ENCODE measurements at regions not wholly inside any gene's neighbourhood (a gene's known extent, or its start where the extent isn't known, plus 50 kb on each side); places are given as distances from the start of the nearest gene placed in this dataset.
"Not testable (repeated sequence)": the region's sequence is repeated elsewhere in the genome, so short reads cannot be mapped to it uniquely, and the experiment has no call there.

DNA sequence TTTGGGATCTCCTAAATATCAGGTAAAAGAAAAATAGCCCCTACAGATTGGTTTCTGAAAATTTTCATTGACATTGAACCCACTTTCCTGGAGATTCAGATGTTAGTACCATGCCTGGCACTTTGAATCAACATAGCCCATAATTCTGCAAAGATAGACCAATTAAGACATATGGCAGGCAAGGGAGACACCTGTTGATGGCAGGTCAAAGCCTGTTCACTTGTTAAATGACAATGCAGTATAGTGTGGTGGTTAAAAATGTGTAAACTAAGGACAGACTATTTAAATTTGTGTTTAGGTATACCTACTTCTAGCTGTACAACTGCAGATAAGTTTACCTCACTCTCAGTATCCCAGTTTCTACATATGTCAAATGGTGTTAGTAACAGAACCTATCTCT, 178.1 kb upstream of the MMADHC start:
- Histone ChIP-seq H3K4me3 (ENCODE audit: low read length) (no peak overlapping the region), H3K4me1 (ENCODE audit: low read length) (peaks cover 3% of the 10 kb centered on the region; the same call in 1 of the 2 replicates), H3K9ac (ENCODE audit: low read length) (no peak overlapping the region), H3K27ac (ENCODE audit: low read length) (no peak overlapping the region), H3K27me3 (ENCODE audit: low read depth, low read length) (no peaks in the 10 kb centered on the region), H3K9me3 (ENCODE audit: insufficient read depth, low read length) (no peaks in the 10 kb centered on the region), H2AFZ (ENCODE audit: low read depth, low read length) (no peak overlapping the region), H4K20me1 (ENCODE audit: insufficient read depth, low read length) (no peaks in the 10 kb centered on the region), H3K79me2 (ENCODE audit: low read length) (no peaks in the 10 kb centered on the region), H3K4me2 (ENCODE audit: low read length) (no peak overlapping the region), H3K36me3 (replicated peaks; ENCODE audit: low read depth, low read length) (no peaks in the 10 kb centered on the region)
- no peak for TF ChIP-seq EZH2phosphoT487 (IDR thresholded peaks at IDR 0.05; ENCODE audit: low read depth)
- TF ChIP-seq, protein P1, sequence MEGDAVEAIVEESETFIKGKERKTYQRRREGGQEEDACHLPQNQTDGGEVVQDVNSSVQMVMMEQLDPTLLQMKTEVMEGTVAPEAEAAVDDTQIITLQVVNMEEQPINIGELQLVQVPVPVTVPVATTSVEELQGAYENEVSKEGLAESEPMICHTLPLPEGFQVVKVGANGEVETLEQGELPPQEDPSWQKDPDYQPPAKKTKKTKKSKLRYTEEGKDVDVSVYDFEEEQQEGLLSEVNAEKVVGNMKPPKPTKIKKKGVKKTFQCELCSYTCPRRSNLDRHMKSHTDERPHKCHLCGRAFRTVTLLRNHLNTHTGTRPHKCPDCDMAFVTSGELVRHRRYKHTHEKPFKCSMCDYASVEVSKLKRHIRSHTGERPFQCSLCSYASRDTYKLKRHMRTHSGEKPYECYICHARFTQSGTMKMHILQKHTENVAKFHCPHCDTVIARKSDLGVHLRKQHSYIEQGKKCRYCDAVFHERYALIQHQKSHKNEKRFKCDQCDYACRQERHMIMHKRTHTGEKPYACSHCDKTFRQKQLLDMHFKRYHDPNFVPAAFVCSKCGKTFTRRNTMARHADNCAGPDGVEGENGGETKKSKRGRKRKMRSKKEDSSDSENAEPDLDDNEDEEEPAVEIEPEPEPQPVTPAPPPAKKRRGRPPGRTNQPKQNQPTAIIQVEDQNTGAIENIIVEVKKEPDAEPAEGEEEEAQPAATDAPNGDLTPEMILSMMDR (IDR thresholded peaks at IDR 0.05; ENCODE audit: low read depth, low read length): no peak

GRCh38 chr2:149765003-149765402, 177.4 kb upstream of the MMADHC start:
- no peaks in the 10 kb centered on the region for H3K9me3 ChIP-seq (ENCODE audit: insufficient read depth, low read length)
- H4K20me1 ChIP-seq (ENCODE audit: insufficient read depth, low read length): no peaks in the 10 kb centered on the region
- no peaks in the 10 kb centered on the region for H3K79me2 ChIP-seq (ENCODE audit: low read length)
- no peak overlapping the region for H3K4me2 ChIP-seq (ENCODE audit: low read length)
- H3K27ac ChIP-seq (ENCODE audit: low read length): no peak overlapping the region
- H3K36me3 ChIP-seq (replicated peaks; ENCODE audit: low read depth, low read length): no peaks in the 10 kb centered on the region
- no peak overlapping the region for H2AFZ ChIP-seq (ENCODE audit: low read depth, low read length)
- no peak overlapping the region for H3K4me3 ChIP-seq (ENCODE audit: low read length)
- TF ChIP-seq, protein P1 (IDR thresholded peaks at IDR 0.05; ENCODE audit: low read depth, low read length): no peak
- TF ChIP-seq EZH2phosphoT487 (IDR thresholded peaks at IDR 0.05; ENCODE audit: low read depth): no peak
- H3K4me1 ChIP-seq (ENCODE audit: low read length): peaks cover 3% of the 10 kb centered on the region; the same call in 1 of the 2 replicates
- no peak overlapping the region for H3K9ac ChIP-seq (ENCODE audit: low read length)
- H3K27me3 ChIP-seq (ENCODE audit: low read depth, low read length): no peaks in the 10 kb centered on the region

- no peak overlapping the region for H3K4me2 ChIP-seq (ENCODE audit: low read length)
- H3K9ac ChIP-seq (ENCODE audit: low read length): no peak overlapping the region
- no peak overlapping the region for H3K4me3 ChIP-seq (ENCODE audit: low read length)
- no peaks in the 10 kb centered on the region for H3K79me2 ChIP-seq (ENCODE audit: low read length)
- no peaks in the 10 kb centered on the region for H3K9me3 ChIP-seq (ENCODE audit: insufficient read depth, low read length)
- H4K20me1 ChIP-seq (ENCODE audit: insufficient read depth, low read length): no peaks in the 10 kb centered on the region
- no peaks in the 10 kb centered on the region for H3K27me3 ChIP-seq (ENCODE audit: low read depth, low read length)
- H3K27ac ChIP-seq (ENCODE audit: low read length): no peak overlapping the region
- H2AFZ ChIP-seq (ENCODE audit: low read depth, low read length): no peak overlapping the region
- no peaks in the 10 kb centered on the region for H3K36me3 ChIP-seq (replicated peaks; ENCODE audit: low read depth, low read length)
- H3K4me1 ChIP-seq (ENCODE audit: low read length): peaks cover under 1% of the 10 kb centered on the region; the same call in 1 of the 2 replicates
- TF ChIP-seq, protein P1 (IDR thresholded peaks at IDR 0.05; ENCODE audit: low read depth, low read length): no peak
Measured at GRCh38 chr2:149763358-149763757, 175.8 kb upstream of the MMADHC start.

- TF ChIP-seq, protein P1 (IDR thresholded peaks at IDR 0.05; ENCODE audit: low read depth, low read length): no peak
- no peak for TF ChIP-seq EZH2phosphoT487 (IDR thresholded peaks at IDR 0.05; ENCODE audit: low read depth)
- no peaks in the 10 kb centered on the region for H3K36me3 ChIP-seq (replicated peaks; ENCODE audit: low read depth, low read length)
- H3K79me2 ChIP-seq (ENCODE audit: low read length): no peaks in the 10 kb centered on the region
- H3K4me3 ChIP-seq (ENCODE audit: low read length): no peak overlapping the region
- no peak overlapping the region for H3K4me2 ChIP-seq (ENCODE audit: low read length)
- no peak overlapping the region for H2AFZ ChIP-seq (ENCODE audit: low read depth, low read length)
- no peaks in the 10 kb centered on the region for H3K9me3 ChIP-seq (ENCODE audit: insufficient read depth, low read length)
- no peaks in the 10 kb centered on the region for H4K20me1 ChIP-seq (ENCODE audit: insufficient read depth, low read length)
- H3K27me3 ChIP-seq (ENCODE audit: low read depth, low read length): no peaks in the 10 kb centered on the region
- no peaks in the 10 kb centered on the region for H3K4me1 ChIP-seq (ENCODE audit: low read length)
- H3K9ac ChIP-seq (ENCODE audit: low read length): no peak overlapping the region
- H3K27ac ChIP-seq (ENCODE audit: low read length): no peak overlapping the region
Measured at GRCh38 chr2:149761611-149762010, 174.0 kb upstream of the MMADHC start.

DNA sequence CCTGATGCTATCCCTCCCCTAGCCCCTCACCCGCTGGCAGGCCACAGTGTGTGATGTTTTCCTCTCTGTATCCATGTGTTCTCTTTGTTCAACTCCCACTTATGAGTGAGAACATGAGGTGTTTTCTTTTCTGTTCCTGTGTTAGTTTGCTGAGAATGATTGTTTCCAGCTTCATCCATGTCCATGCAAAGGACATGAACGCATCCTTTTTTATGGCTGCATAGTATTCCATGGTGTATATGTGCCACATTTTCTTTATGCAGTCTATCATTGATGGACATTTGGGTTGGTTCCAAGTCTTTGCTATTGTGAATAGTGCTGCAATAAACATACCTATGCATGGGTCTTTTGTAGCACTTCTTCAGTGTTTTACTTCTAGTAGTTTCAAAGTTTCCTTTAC, 171.8 kb upstream of the MMADHC start:
- H3K4me1 ChIP-seq (ENCODE audit: low read length); H4K20me1 ChIP-seq (ENCODE audit: insufficient read depth, low read length); H3K27me3 ChIP-seq (ENCODE audit: low read depth, low read length); H3K79me2 ChIP-seq (ENCODE audit: low read length); H3K27ac ChIP-seq (ENCODE audit: low read length); H2AFZ ChIP-seq (ENCODE audit: low read depth, low read length); H3K36me3 ChIP-seq (replicated peaks; ENCODE audit: low read depth, low read length); H3K4me3 ChIP-seq (ENCODE audit: low read length); H3K9me3 ChIP-seq (ENCODE audit: insufficient read depth, low read length); H3K9ac ChIP-seq (ENCODE audit: low read length); H3K4me2 ChIP-seq (ENCODE audit: low read length): not testable (repeated sequence)

DNA sequence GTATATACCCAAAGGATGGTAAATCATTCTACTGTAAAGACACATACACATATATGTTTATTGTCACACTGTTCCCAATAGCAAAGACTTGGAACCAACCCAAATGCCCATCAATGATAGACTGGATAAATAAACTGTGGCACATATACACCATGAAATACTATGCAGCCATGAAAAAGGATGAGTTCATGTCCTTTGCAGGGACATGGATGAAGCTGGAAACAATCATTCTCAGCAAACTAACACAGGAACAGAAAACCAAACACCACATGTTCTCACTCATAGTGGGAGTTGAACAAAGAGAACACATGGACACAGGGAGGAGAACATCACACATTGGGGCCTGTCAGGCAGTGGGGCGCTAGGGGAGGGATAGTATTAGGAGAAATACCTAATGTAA, 167.1 kb upstream of the MMADHC start:
- not testable (repeated sequence) for H3K4me3 ChIP-seq (ENCODE audit: low read length); H3K9ac ChIP-seq (ENCODE audit: low read length); H4K20me1 ChIP-seq (ENCODE audit: insufficient read depth, low read length); H3K9me3 ChIP-seq (ENCODE audit: insufficient read depth, low read length); H3K27me3 ChIP-seq (ENCODE audit: low read depth, low read length); H3K79me2 ChIP-seq (ENCODE audit: low read length); H3K4me1 ChIP-seq (ENCODE audit: low read length); H3K27ac ChIP-seq (ENCODE audit: low read length); H2AFZ ChIP-seq (ENCODE audit: low read depth, low read length); H3K36me3 ChIP-seq (replicated peaks; ENCODE audit: low read depth, low read length); H3K4me2 ChIP-seq (ENCODE audit: low read length)
